D721Med (cell line): ENCODE measurements at regions not wholly inside any gene's neighbourhood (a gene's known extent, or its start where the extent isn't known, plus 50 kb on each side); places are given as distances from the start of the nearest gene placed in this dataset.
"Not testable (repeated sequence)": the region's sequence is repeated elsewhere in the genome, so short reads cannot be mapped to it uniquely, and the experiment has no call there.

Experiments
- DNase-seq: peaks from one replicate; pipeline ENCODE4 v3.0.0; 2011; ENCODE audit warnings: low spot score; ENCODE audit not compliant: insufficient read length
- FAIRE-seq: peaks from 2 replicates; lab custom pipeline; 2011; peaks lifted over from hg19 to GRCh38; lab: Jason Lieb, UNC
- CTCF ChIP-seq: IDR thresholded peaks from 2 replicates; pipeline ENCODE4 v1.5.1; 2012; ENCODE audit warnings: mild to moderate bottlenecking, control low read depth; ENCODE audit not compliant: insufficient read depth; ENCODE audit errors: missing control alignments

GRCh38 chrY:19570999-19571398 is 173.5 kb downstream of the KDM5D start:
- DNase-seq: no peak
- TF ChIP-seq CTCF: no peak
- no peak for FAIRE-seq

GRCh38 chrY:19567943-19568342 is 176.6 kb downstream of the KDM5D start:
- no peak for DNase-seq
- FAIRE-seq: no peak
- TF ChIP-seq CTCF: no peak

GRCh38 chrY:19567051-19567921 is 177.2 kb downstream of the KDM5D start:
- FAIRE-seq: no peak
- TF ChIP-seq CTCF: no peak
- DNase-seq: no peak

- DNase-seq (no peak), FAIRE-seq (no peak)
Measured at GRCh38 chrY:19559161-19559560, 185.4 kb downstream of the KDM5D start.

GRCh38 chrY:19549671-19550466 is 194.7 kb downstream of the KDM5D start:
- DNase-seq: no peak
- FAIRE-seq: no peak
- TF ChIP-seq CTCF: no peak

More at GRCh38 chrY:19559161-19559560, 185.4 kb downstream of the KDM5D start:
- no peak for TF ChIP-seq CTCF

- DNase-seq (no peak), FAIRE-seq (no peak)
Measured at GRCh38 chrY:19541475-19542306, 202.8 kb downstream of the KDM5D start.

GRCh38 chrY:19535697-19536096 is 208.8 kb downstream of the KDM5D start:
- FAIRE-seq, DNase-seq: not testable (repeated sequence)

More at GRCh38 chrY:19541475-19542306, 202.8 kb downstream of the KDM5D start:
- no peak for TF ChIP-seq CTCF
